Neural progenitor cell (in vitro differentiated cells): ENCODE measurements at regions not wholly inside any gene's neighbourhood (a gene's known extent, or its start where the extent isn't known, plus 50 kb on each side); places are given as distances from the start of the nearest gene placed in this dataset.
"Not testable (repeated sequence)": the region's sequence is repeated elsewhere in the genome, so short reads cannot be mapped to it uniquely, and the experiment has no call there.

Experiments used
- DNase-seq: peaks from one replicate; pipeline ENCODE4 v3.0.0-alpha.2; 2016; ENCODE audit warnings: low spot score
- H2AFZ ChIP-seq: fragments of 200-600 bp; sonication (generic); replicated peaks from 2 replicates; pipeline ENCODE4 v1.6.1; 2016; ENCODE audit warnings: antibody characterized with exemption
- H3F3A ChIP-seq: fragments of 200-600 bp; sonication (generic); 2 replicates; pipeline ENCODE4 v1.6.1; 2016; ENCODE audit warnings: antibody characterized with exemption, low read depth
- H3K27ac ChIP-seq: fragments of 200-600 bp; sonication (generic); 2 replicates; pipeline ENCODE4 v1.5.1; 2016; ENCODE audit warnings: mild to moderate bottlenecking
- H3K27me3 ChIP-seq: fragments of 200-600 bp; sonication (generic); 2 replicates; pipeline ENCODE4 v1.6.1; 2016; ENCODE audit warnings: mild to moderate bottlenecking, moderate library complexity
- H3K36me3 ChIP-seq: fragments of 200-600 bp; sonication (generic); 2 replicates; pipeline ENCODE4 v1.5.1; 2016
- H3K4me1 ChIP-seq: fragments of 200-600 bp; sonication (generic); 2 replicates; pipeline ENCODE4 v1.6.1; 2016; ENCODE audit warnings: mixed run types
- H3K4me2 ChIP-seq: fragments of 200-600 bp; sonication (generic); 2 replicates; pipeline ENCODE4 v1.6.1; 2016
- H3K4me3 ChIP-seq: fragments of 200-600 bp; sonication (generic); 2 replicates; pipeline ENCODE4 v1.5.1; 2016
- H3K79me2 ChIP-seq: fragments of 200-600 bp; sonication (generic); 2 replicates; pipeline ENCODE4 v1.6.1; 2016; ENCODE audit warnings: low read depth
- H3K9ac ChIP-seq: fragments of 200-600 bp; sonication (generic); 2 replicates; pipeline ENCODE4 v1.6.1; 2016
- H3K9me3 ChIP-seq: fragments of 200-600 bp; sonication (generic); 2 replicates; pipeline ENCODE4 v1.5.1; 2016; ENCODE audit warnings: low read depth
- H4K20me1 ChIP-seq: fragments of 200-600 bp; sonication (generic); 2 replicates; pipeline ENCODE4 v1.6.1; 2016; ENCODE audit warnings: low read depth
- H3K27ac Mint-ChIP-seq: 3 replicates; pipeline ENCODE4 v1.8.0; 2021; ENCODE audit warnings: mixed read lengths
- H3K27me3 Mint-ChIP-seq: 2 replicates; pipeline ENCODE4 v1.8.0; 2022; ENCODE audit warnings: low read depth, mild to moderate bottlenecking, inconsistent platforms, moderate library complexity, mixed read lengths; ENCODE audit not compliant: insufficient read depth
- H3K36me3 Mint-ChIP-seq: 3 replicates; pipeline ENCODE4 v1.8.0; 2021; ENCODE audit warnings: mixed read lengths
- H3K4me1 Mint-ChIP-seq: 3 replicates; pipeline ENCODE4 v1.8.0; 2021; ENCODE audit warnings: mixed read lengths
- H3K4me3 Mint-ChIP-seq: 3 replicates; pipeline ENCODE4 v1.8.0; 2021; ENCODE audit warnings: mild to moderate bottlenecking, moderate library complexity, mixed read lengths
- H3K9me3 Mint-ChIP-seq: 3 replicates; pipeline ENCODE4 v1.8.0; 2020; ENCODE audit warnings: mixed read lengths
- CTCF ChIP-seq: fragments of 200-600 bp; sonication (generic); IDR thresholded peaks from 2 replicates; pipeline ENCODE4 v1.5.1; 2017; ENCODE audit warnings: antibody characterized with exemption, mild to moderate bottlenecking
- EZH2 ChIP-seq: fragments of 200-600 bp; sonication (generic); IDR thresholded peaks from 2 replicates; pipeline ENCODE4 v1.6.1; 2017; ENCODE audit warnings: antibody characterized with exemption, mild to moderate bottlenecking, moderate library complexity
- EZH2phosphoT487 ChIP-seq: fragments of 200-600 bp; sonication (generic); IDR thresholded peaks from 2 replicates; pipeline ENCODE4 v1.6.1; 2017; ENCODE audit warnings: antibody characterized with exemption

GRCh38 chr2:15694589-15694986 lies 102.9 kb downstream of the DDX1 start:
- Histone ChIP-seq H3K9ac (no peak overlapping the region), H3K27me3 (no peaks in the 10 kb centered on the region), H3K27ac (no peak overlapping the region), H3K4me1 (peaks cover 10% of the 10 kb centered on the region), H3K9me3 (no peaks in the 10 kb centered on the region), H3F3A (no peaks in the 10 kb centered on the region), H3K4me3 (no peak overlapping the region), H4K20me1 (no peaks in the 10 kb centered on the region), H3K79me2 (no peaks in the 10 kb centered on the region), H3K36me3 (no peaks in the 10 kb centered on the region), H2AFZ (peak overlapping the region; percentile 22), H3K4me2 (no peak overlapping the region)
- H3K27me3 Mint-ChIP-seq, result peaks cover 11% of the 10 kb centered on the region
- H3K27ac Mint-ChIP-seq, result no peak overlapping the region
- no peak overlapping the region for H3K4me3 Mint-ChIP-seq
- H3K36me3 Mint-ChIP-seq, result no peaks in the 10 kb centered on the region
- H3K4me1 Mint-ChIP-seq, result peaks cover 15% of the 10 kb centered on the region
- no peaks in the 10 kb centered on the region for H3K9me3 Mint-ChIP-seq
- DNase-seq, result no peak
- TF ChIP-seq EZH2phosphoT487 (no peak), CTCF (no peak), EZH2 (no peak)

GRCh38 chr2:15695582-15696330 lies 104.1 kb downstream of the DDX1 start:
- no peak overlapping the region for H3K4me3 Mint-ChIP-seq
- peak overlapping the region; percentile 65 for H3K27ac Mint-ChIP-seq
- Histone ChIP-seq H4K20me1 (no peaks in the 10 kb centered on the region), H3K4me3 (no peak overlapping the region), H2AFZ (no peak overlapping the region), H3K79me2 (no peaks in the 10 kb centered on the region), H3K4me1 (peaks cover 10% of the 10 kb centered on the region), H3K4me2 (no peak overlapping the region), H3F3A (no peaks in the 10 kb centered on the region), H3K36me3 (no peaks in the 10 kb centered on the region), H3K27me3 (no peaks in the 10 kb centered on the region), H3K9ac (no peak overlapping the region), H3K9me3 (no peaks in the 10 kb centered on the region), H3K27ac (no peak overlapping the region)
- no peak for DNase-seq
- H3K9me3 Mint-ChIP-seq, result no peaks in the 10 kb centered on the region
- H3K27me3 Mint-ChIP-seq, result peaks cover 8% of the 10 kb centered on the region
- TF ChIP-seq EZH2 (no peak), CTCF (no peak), EZH2phosphoT487 (no peak)
- H3K36me3 Mint-ChIP-seq, result no peaks in the 10 kb centered on the region
- H3K4me1 Mint-ChIP-seq, result peaks cover 13% of the 10 kb centered on the region

- H3K4me1 Mint-ChIP-seq, result peaks cover 13% of the 10 kb centered on the region
- H3K4me3 Mint-ChIP-seq, H3K27me3 ChIP-seq, H3K9ac ChIP-seq, H4K20me1 ChIP-seq, H3F3A ChIP-seq, H3K79me2 ChIP-seq, H3K27me3 Mint-ChIP-seq, H3K4me3 ChIP-seq, H3K27ac ChIP-seq, DNase-seq, H3K36me3 Mint-ChIP-seq, H3K4me2 ChIP-seq, H2AFZ ChIP-seq, H3K9me3 Mint-ChIP-seq, H3K9me3 ChIP-seq, H3K36me3 ChIP-seq, H3K27ac Mint-ChIP-seq: not testable (repeated sequence)
- H3K4me1 ChIP-seq, result peaks cover 10% of the 10 kb centered on the region
These were observed 105.0 kb downstream of the DDX1 start for GRCh38 chr2:15696606-15697170.

GRCh38 chr2:15700131-15700530 lies 108.5 kb downstream of the DDX1 start:
- H3K36me3 Mint-ChIP-seq, result no peaks in the 10 kb centered on the region
- Histone ChIP-seq H3K9me3 (no peaks in the 10 kb centered on the region), H3K4me3 (no peak overlapping the region), H3K9ac (no peak overlapping the region), H3K4me1 (no peaks in the 10 kb centered on the region), H3K27me3 (no peaks in the 10 kb centered on the region), H4K20me1 (no peaks in the 10 kb centered on the region), H3K4me2 (no peak overlapping the region), H2AFZ (no peak overlapping the region), H3K36me3 (no peaks in the 10 kb centered on the region), H3F3A (no peaks in the 10 kb centered on the region), H3K79me2 (no peaks in the 10 kb centered on the region), H3K27ac (no peak overlapping the region)
- TF ChIP-seq CTCF (no peak), EZH2phosphoT487 (no peak), EZH2 (no peak)
- no peaks in the 10 kb centered on the region for H3K4me1 Mint-ChIP-seq
- no peak overlapping the region for H3K27ac Mint-ChIP-seq
- peaks cover 7% of the 10 kb centered on the region for H3K27me3 Mint-ChIP-seq
- no peaks in the 10 kb centered on the region for H3K9me3 Mint-ChIP-seq
- DNase-seq, result no peak
- H3K4me3 Mint-ChIP-seq, result no peak overlapping the region
